Kidney epithelial cell (primary cell): ENCODE measurements at regions not wholly inside any gene's neighbourhood (a gene's known extent, or its start where the extent isn't known, plus 50 kb on each side); places are given as distances from the start of the nearest gene placed in this dataset.
A peak's percentile ranks its signal among the peaks of the same experiment; 100 is the strongest.
"Not testable (repeated sequence)": the region's sequence is repeated elsewhere in the genome, so short reads cannot be mapped to it uniquely, and the experiment has no call there.

Experiments
- DNase-seq: peaks from one replicate; pipeline ENCODE4 v3.0.0-alpha.2; 2010; ENCODE audit warnings: low read depth
- H3K27me3 ChIP-seq: 2 replicates; pipeline ENCODE4 v1.6.0; 2011; ENCODE audit warnings: low read length; ENCODE audit not compliant: control insufficient read depth, insufficient read depth
- H3K36me3 ChIP-seq: 2 replicates; pipeline ENCODE4 v1.5.1; 2011; ENCODE audit warnings: low read length; ENCODE audit not compliant: control insufficient read depth, insufficient read depth
- H3K4me3 ChIP-seq: 2 replicates; pipeline ENCODE4 v1.5.1; 2011; ENCODE audit warnings: low read depth, mild to moderate bottlenecking, control low read depth, low read length
- CTCF ChIP-seq: IDR thresholded peaks from 2 replicates; pipeline ENCODE4 v1.5.1; 2011; ENCODE audit warnings: mild to moderate bottlenecking, moderate library complexity, low read length, control low read depth, inconsistent platforms; ENCODE audit not compliant: insufficient read depth, poor library complexity, severe bottlenecking

DNA sequence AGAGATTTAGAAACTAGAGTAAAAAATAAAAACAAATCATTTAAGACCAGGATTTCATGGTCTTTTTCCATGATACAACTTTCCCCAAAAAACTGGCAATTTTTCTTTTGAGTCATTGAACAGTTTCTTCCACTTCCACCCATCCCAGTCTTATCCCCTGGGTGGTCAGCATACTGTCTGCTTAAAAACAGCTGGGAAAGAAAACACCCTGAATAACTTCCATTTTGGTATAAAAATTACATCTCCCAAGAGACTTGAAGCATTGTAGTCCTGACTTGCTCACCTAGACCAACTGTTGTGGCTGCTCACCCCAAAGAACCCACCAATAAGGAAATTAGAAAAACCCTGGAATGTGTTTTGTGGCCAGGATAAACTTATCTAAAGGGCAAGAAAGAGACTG lies 731.3 kb downstream of the NR2F1-AS1 start:
- no peak for TF ChIP-seq CTCF
- no peaks in the 10 kb centered on the region for H3K27me3 ChIP-seq
- H3K4me3 ChIP-seq: no peak overlapping the region
- H3K36me3 ChIP-seq: no peaks in the 10 kb centered on the region
- DNase-seq: no peak

GRCh38 chr5:92841604-92842155 lies 739.3 kb downstream of the NR2F1-AS1 start:
- peak; percentile 50 for DNase-seq
- H3K36me3 ChIP-seq: no peaks in the 10 kb centered on the region
- H3K27me3 ChIP-seq: no peaks in the 10 kb centered on the region
- no peak overlapping the region for H3K4me3 ChIP-seq
- no peak for TF ChIP-seq CTCF

DNA sequence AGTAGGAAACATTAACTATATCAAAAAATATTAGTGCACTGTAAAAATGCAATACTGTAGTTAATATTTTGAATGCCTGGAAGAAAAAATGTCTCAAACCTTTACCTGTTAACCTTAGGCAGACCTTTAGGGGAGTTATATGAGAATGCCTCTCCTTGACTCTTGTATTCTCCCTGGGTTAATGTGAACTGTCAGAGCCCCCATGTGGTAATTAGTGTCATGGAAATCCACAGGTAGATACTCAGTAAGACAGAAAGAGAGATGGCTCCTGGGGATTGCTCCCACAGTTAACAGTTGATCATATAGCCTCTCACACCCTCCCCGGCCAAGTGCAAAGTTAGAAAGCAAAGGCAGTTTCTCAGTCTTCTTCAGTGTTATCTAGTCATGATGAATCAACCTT lies 742.8 kb downstream of the NR2F1-AS1 start:
- TF ChIP-seq CTCF: no peak

GRCh38 chr5:92836855-92837755 lies 743.9 kb downstream of the NR2F1-AS1 start:
- no peak for DNase-seq
- H3K4me3 ChIP-seq: no peak overlapping the region

More for the DNA sequence above, 742.8 kb downstream of the NR2F1-AS1 start:
- no peak for DNase-seq
- Histone ChIP-seq H3K27me3 (no peaks in the 10 kb centered on the region), H3K36me3 (no peaks in the 10 kb centered on the region), H3K4me3 (no peak overlapping the region)

GRCh38 chr5:92835712-92836111 lies 745.3 kb downstream of the NR2F1-AS1 start:
- TF ChIP-seq CTCF: no peak
- DNase-seq: no peak
- Histone ChIP-seq H3K36me3 (no peaks in the 10 kb centered on the region), H3K4me3 (no peak overlapping the region), H3K27me3 (no peaks in the 10 kb centered on the region)

More at GRCh38 chr5:92836855-92837755, 743.9 kb downstream of the NR2F1-AS1 start:
- Histone ChIP-seq H3K27me3 (no peaks in the 10 kb centered on the region), H3K36me3 (no peaks in the 10 kb centered on the region)
- TF ChIP-seq CTCF: no peak

DNA sequence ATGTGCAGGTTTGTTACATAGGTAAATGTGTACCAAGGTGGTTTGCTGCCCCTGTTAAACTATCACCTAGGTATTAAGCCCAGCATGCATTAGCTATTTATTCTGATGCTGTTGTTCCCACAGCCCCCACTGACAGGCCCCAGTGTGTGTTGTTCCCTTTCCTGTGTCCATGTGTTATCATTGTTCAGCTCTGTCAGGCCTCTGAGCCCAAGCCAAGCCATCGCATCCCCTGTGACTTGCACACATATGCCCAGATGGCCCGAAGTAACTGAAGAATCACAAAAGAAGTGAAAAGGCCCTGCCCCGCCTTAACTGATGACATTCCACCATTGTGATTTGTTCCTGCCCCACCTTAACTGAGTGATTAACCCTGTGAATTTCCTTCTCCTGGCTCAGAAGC lies 757.5 kb downstream of the NR2F1-AS1 start:
- H3K4me3 ChIP-seq, DNase-seq, H3K27me3 ChIP-seq, H3K36me3 ChIP-seq: not testable (repeated sequence)
